Neural progenitor cell (in vitro differentiated cells): ENCODE measurements at regions not wholly inside any gene's neighbourhood (a gene's known extent, or its start where the extent isn't known, plus 50 kb on each side); places are given as distances from the start of the nearest gene placed in this dataset.

Experiments used
- CTCF ChIP-seq: fragments of 200-600 bp; sonication (generic); IDR thresholded peaks from 2 replicates; pipeline ENCODE4 v1.5.1; 2017; ENCODE audit warnings: antibody characterized with exemption, mild to moderate bottlenecking
- EZH2 ChIP-seq: fragments of 200-600 bp; sonication (generic); IDR thresholded peaks from 2 replicates; pipeline ENCODE4 v1.6.1; 2017; ENCODE audit warnings: antibody characterized with exemption, mild to moderate bottlenecking, moderate library complexity

- TF ChIP-seq CTCF, result no peak
- TF ChIP-seq EZH2, result no peak
Observed at GRCh38 chr7:25624051-25624450, 395.8 kb upstream of the NPVF start.
